BLaER1 treated with 17β-estradiol and CSF1 and Interleukin-3, amounts not matched to agents 10 nM and 100 nM (cell line): ENCODE measurements at regions not wholly inside any gene's neighbourhood (a gene's known extent, or its start where the extent isn't known, plus 50 kb on each side); places are given as distances from the start of the nearest gene placed in this dataset.

Experiments used
- H3K27ac ChIP-seq, 11 experiments: shearing (Covaris generic); formaldehyde crosslinking; 2 replicates each; pipeline ENCODE4 v1.8.1; 2022
- H3K27me3 ChIP-seq, 11 experiments: shearing (Covaris generic); formaldehyde crosslinking; 2 replicates each; pipeline ENCODE4 v1.8.1; 2022
- H3K36me3 ChIP-seq, 11 experiments: shearing (Covaris generic); formaldehyde crosslinking; 2 replicates each; pipeline ENCODE4 v1.8.1; 2022
- H3K4me1 ChIP-seq, 10 experiments: shearing (Covaris generic); formaldehyde crosslinking; 2 replicates each; pipeline ENCODE4 v1.8.1; 2022
- H3K4me2 ChIP-seq, 11 experiments: shearing (Covaris generic); formaldehyde crosslinking; 2 replicates each; pipeline ENCODE4 v1.8.1; 2022
- H3K4me3 ChIP-seq, 10 experiments: shearing (Covaris generic); formaldehyde crosslinking; 2 replicates each; pipeline ENCODE4 v1.8.1; 2022
- H3K9ac ChIP-seq, 11 experiments: shearing (Covaris generic); formaldehyde crosslinking; 2 replicates each; pipeline ENCODE4 v1.8.1; 2022
- H3K9me3 ChIP-seq, 11 experiments: shearing (Covaris generic); formaldehyde crosslinking; replicated peaks in 1 of 11; 2 replicates each; pipeline ENCODE4 v1.8.1; 2022
- H4K20me1 ChIP-seq, 11 experiments: shearing (Covaris generic); formaldehyde crosslinking; 2 replicates each; pipeline ENCODE4 v1.8.1; 2022
- Cebpa-rat ChIP-seq, 11 experiments: shearing (Covaris generic); IDR thresholded peaks; 2 replicates each; pipeline ENCODE4 v1.8.1; 2022

DNA sequence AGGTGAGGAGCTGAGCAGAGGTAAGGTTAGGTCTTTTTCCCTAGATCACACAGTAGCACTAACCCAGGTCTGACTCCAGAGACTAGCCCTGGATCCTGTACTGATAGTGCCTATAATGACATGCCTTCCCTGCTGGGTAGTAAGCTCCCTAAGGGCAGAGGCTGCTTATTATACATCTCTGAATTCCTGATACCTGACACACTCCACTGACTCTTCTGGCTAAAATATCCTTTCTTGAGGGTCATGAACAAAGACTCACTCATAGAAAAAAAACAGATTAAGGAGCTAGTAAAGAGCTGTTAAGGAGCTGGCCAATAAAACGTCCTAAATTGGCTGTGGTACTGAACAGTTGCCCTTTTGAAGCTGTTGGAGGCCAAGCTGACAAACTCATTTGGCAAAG is 149.0 kb upstream of the ITGA1 start:
- H3K27me3 ChIP-seq = no peaks in the 10 kb centered on the region
- no peak overlapping the region for H3K27ac ChIP-seq
- no peaks in the 10 kb centered on the region for H3K4me1 ChIP-seq
- no peak for TF ChIP-seq Cebpa-rat (IDR thresholded peaks at IDR 0.05)
- H3K36me3 ChIP-seq = no peaks in the 10 kb centered on the region
- no peak overlapping the region for H3K4me2 ChIP-seq
- H4K20me1 ChIP-seq = no peaks in the 10 kb centered on the region
- peaks cover 0 to 14% (median 9%) of the 10 kb centered on the region in 11 experiments; a peak in 17 of 22 replicates for H3K9me3 ChIP-seq
- no peak overlapping the region for H3K9ac ChIP-seq
- no peak overlapping the region for H3K4me3 ChIP-seq

DNA sequence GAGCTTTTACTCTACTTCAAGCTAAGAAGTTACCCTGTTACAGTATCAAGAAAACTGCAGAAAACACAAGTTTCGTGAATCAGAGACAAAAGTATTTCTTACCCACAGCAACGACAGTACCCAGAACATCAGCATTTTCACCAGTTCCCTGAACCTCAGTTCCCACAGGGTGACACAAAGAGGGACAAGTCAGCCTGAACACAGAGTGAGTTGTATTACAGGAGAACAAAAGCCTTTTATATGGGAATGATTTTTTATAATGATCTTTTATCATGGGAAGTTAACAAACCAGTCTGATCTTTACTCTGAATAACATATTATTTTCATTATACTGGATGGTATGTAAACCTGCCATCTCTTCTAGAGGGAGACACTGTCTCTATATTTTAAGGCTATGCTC is 139.0 kb upstream of the ITGA1 start:
- Histone ChIP-seq H3K9me3 (peaks cover 14 to 24% (median 22%) of the 10 kb centered on the region in 11 experiments), H3K4me1 (no peaks in the 10 kb centered on the region), H3K27me3 (no peaks in the 10 kb centered on the region), H3K36me3 (no peaks in the 10 kb centered on the region), H4K20me1 (no peaks in the 10 kb centered on the region), H3K4me3 (no peak overlapping the region), H3K27ac (no peak overlapping the region), H3K9ac (no peak overlapping the region), H3K4me2 (no peak overlapping the region)
- no peak for TF ChIP-seq Cebpa-rat (IDR thresholded peaks at IDR 0.05)

DNA sequence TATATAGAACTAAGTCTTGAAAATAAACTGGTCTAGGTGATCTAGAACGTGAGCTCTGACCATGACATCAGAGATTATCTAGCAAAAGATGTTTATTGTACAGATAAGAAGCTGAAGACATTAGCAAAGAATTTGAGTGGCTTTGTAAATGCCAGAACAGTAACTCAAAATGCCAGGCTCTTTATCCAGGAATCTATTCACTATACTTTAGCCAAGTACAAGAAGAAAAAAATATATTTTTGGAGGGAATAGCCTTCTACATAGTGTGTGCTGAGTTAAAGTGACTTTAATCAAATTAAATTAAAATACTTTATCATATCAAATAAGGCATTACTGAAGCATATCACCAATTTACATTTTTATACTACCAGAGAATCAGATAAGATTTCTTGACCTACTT is 132.6 kb upstream of the ITGA1 start:
- H3K27ac ChIP-seq = no peak overlapping the region
- TF ChIP-seq Cebpa-rat (IDR thresholded peaks at IDR 0.05) = no peak

DNA sequence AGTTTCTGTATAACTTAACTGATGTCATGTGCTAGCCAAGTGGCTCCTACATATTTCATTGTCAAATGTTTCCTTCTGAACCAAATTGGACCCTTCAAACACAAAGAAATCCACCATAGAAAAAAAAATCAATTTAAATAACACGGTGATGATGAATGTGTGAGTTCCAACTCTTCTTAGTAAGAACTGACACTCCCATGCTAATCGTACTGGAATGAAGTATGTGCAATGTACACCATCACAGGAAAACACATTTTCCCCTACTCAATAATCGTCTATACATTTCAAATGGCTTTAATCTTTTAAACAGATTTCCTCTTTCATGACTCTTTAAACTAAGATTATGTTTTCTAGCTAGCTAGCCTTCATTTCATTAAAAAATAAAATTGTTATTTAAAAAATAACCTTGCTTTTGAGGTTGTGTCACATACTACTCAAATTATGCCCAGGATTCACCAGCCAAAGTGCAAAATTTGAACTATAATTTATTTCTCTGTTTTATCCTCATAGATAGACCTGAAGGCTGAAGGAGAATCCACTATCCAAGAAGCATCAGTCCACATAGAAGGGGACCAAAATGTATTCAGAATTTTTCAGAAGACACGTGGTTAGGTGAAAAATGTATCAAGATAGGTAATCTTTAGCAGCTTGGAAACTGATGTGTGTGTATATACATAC is 131.0 kb upstream of the ITGA1 start:
- H3K4me2 ChIP-seq = peak overlapping the region in 2 of 11 experiments; percentile 42 to 50; a peak in 2 of 22 replicates
- no peaks in the 10 kb centered on the region for H3K27me3 ChIP-seq
- no peak for TF ChIP-seq Cebpa-rat (IDR thresholded peaks at IDR 0.05)
- H3K27ac ChIP-seq = no peak overlapping the region
- no peaks in the 10 kb centered on the region for H3K4me1 ChIP-seq
- no peaks in the 10 kb centered on the region for H4K20me1 ChIP-seq
- no peak overlapping the region for H3K9ac ChIP-seq
- H3K4me3 ChIP-seq = no peak overlapping the region
- no peaks in the 10 kb centered on the region for H3K9me3 ChIP-seq
- no peaks in the 10 kb centered on the region for H3K36me3 ChIP-seq

More for the DNA sequence above, 132.6 kb upstream of the ITGA1 start:
- Histone ChIP-seq H4K20me1 (no peaks in the 10 kb centered on the region), H3K4me3 (no peak overlapping the region), H3K27me3 (no peaks in the 10 kb centered on the region), H3K9ac (no peak overlapping the region), H3K4me2 (no peak overlapping the region), H3K4me1 (no peaks in the 10 kb centered on the region), H3K9me3 (no peaks in the 10 kb centered on the region), H3K36me3 (no peaks in the 10 kb centered on the region)

DNA sequence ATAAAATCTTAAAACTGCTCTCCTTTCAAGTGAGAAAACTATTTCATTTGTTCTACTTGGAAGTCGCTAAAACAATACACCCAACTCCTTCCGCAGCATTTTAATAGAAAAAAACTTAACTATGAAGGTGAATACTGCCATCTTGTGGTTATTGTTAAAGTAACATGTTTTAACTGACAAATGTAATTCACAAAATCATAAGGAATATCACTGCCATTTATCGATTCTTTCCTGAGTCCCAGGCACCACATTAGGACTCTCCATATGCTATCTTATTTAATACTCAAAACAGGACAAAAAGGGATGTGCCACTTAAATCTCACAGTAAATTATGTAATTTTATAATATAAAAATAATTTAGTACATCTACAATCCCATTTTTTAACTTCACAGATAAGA is 130.5 kb upstream of the ITGA1 start:
- no peaks in the 10 kb centered on the region for H3K4me1 ChIP-seq
- H3K36me3 ChIP-seq = no peaks in the 10 kb centered on the region
- H3K9me3 ChIP-seq = no peaks in the 10 kb centered on the region
- no peaks in the 10 kb centered on the region for H3K27me3 ChIP-seq
- no peaks in the 10 kb centered on the region for H4K20me1 ChIP-seq
- H3K4me2 ChIP-seq = peak overlapping the region in 2 of 11 experiments; percentile 42 to 50; a peak in 2 of 22 replicates
- no peak overlapping the region for H3K27ac ChIP-seq
- H3K4me3 ChIP-seq = no peak overlapping the region
- TF ChIP-seq Cebpa-rat (IDR thresholded peaks at IDR 0.05) = no peak
- no peak overlapping the region for H3K9ac ChIP-seq

DNA sequence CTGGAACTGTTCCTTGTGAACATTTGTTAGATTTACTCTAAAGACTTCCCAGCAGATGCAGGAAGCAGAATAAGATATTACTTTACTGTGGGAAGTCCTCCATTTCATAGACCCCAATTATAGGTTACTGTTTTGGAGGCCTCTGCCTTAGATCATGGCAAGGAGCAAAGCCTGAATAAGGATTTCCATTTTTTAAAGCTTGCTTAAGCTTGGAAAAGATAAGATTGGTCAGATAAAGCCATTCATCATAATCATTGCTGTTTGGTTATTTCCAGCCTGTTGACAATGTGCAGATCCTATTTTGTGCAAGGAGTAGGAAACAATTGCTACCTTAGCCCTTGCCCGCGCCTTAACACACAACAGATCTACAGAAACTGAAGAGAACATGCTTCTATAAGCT is 129.5 kb upstream of the ITGA1 start:
- Histone ChIP-seq H3K9ac (no peak overlapping the region), H4K20me1 (no peaks in the 10 kb centered on the region), H3K4me2 (no peak overlapping the region), H3K27ac (no peak overlapping the region), H3K4me3 (no peak overlapping the region), H3K4me1 (no peaks in the 10 kb centered on the region), H3K9me3 (no peaks in the 10 kb centered on the region), H3K27me3 (no peaks in the 10 kb centered on the region), H3K36me3 (no peaks in the 10 kb centered on the region)
- no peak for TF ChIP-seq Cebpa-rat (IDR thresholded peaks at IDR 0.05)

DNA sequence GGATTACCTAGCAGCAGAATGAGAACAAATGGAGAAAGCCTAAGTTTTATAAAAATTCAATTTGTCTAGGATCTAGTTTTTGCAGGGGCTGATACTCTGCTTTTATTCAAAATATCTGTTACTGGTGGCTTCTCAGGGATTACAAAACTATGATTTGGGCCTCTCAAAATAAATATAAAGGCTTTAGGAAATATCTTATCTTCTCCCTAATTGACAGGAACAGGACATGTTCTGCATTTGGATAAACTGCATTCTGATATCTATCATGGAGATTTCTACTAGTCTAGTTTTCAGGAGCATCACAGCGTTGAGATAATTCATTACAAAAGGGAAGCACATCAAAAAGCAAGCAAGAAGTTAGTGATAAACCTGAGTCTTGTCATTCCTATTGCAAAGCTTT is 127.1 kb upstream of the ITGA1 start:
- Histone ChIP-seq H3K36me3 (no peaks in the 10 kb centered on the region), H3K27me3 (no peaks in the 10 kb centered on the region), H3K4me1 (no peaks in the 10 kb centered on the region), H4K20me1 (no peaks in the 10 kb centered on the region; a peak in 1 of 22 replicates), H3K9ac (no peak overlapping the region), H3K27ac (no peak overlapping the region), H3K9me3 (no peaks in the 10 kb centered on the region), H3K4me2 (no peak overlapping the region), H3K4me3 (no peak overlapping the region)
- TF ChIP-seq Cebpa-rat (IDR thresholded peaks at IDR 0.05) = no peak

DNA sequence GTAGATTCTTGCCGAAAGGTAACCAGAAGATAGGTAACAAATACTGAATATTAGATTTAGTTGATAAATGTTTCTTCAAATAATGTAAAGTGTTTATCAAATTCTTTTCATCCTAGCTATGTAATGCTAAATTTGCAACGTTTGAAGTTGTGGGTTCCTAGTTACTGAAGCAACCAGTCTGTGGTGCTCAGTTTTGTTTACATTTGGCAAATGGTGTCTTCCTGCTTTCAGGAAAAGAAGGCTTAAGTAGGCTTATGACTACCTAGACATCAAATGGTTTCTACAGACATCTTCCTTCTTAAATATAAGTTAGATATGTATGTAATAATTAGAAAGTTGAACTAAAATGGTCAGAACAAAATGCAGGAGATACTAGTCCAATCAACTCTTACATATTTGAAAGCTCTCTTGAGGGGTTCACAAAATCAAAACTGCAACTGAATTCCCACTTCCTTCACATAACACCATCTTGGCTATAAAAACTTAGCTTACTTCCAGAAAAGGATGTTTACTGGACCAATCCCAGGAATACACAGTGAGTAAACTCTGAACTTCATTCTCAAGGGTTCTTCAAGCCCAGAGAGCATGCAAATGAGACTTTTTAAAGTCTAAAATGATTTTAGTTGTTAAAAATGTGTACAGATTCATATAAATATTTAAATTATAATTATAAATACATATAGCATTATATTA is 125.7 kb upstream of the ITGA1 start:
- TF ChIP-seq Cebpa-rat (IDR thresholded peaks at IDR 0.05) = no peak
- Histone ChIP-seq H3K4me3 (no peak overlapping the region), H3K9me3 (no peaks in the 10 kb centered on the region), H3K36me3 (no peaks in the 10 kb centered on the region), H3K4me1 (no peaks in the 10 kb centered on the region), H3K4me2 (no peak overlapping the region), H3K9ac (no peak overlapping the region), H3K27me3 (no peaks in the 10 kb centered on the region), H3K27ac (no peak overlapping the region), H4K20me1 (no peaks in the 10 kb centered on the region; a peak in 1 of 22 replicates)

DNA sequence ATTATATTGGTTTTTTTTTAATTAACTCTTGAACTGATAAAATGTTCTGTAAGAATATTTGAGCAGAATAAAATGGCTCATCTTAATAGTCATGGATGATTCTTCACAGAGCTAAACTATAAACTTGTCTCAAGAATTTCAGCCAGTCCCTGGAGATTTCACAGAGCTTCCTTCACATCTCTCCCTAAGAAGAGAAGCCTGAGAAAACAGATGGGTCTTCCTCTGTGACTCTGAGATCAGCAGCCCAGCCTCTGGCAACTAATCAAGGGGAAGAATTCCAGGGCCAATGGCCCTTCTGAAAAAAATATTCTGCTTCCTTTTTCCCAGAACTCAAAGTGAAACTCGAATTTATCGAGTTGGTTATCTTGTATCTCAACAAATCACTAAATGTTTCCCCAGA is 122.2 kb upstream of the ITGA1 start:
- Histone ChIP-seq H3K9me3 (no peaks in the 10 kb centered on the region), H3K27ac (no peak overlapping the region), H3K4me2 (no peak overlapping the region), H3K27me3 (no peaks in the 10 kb centered on the region), H3K4me3 (no peak overlapping the region), H3K36me3 (no peaks in the 10 kb centered on the region), H4K20me1 (no peaks in the 10 kb centered on the region; a peak in 1 of 22 replicates), H3K9ac (no peak overlapping the region), H3K4me1 (peaks cover 0 to 7% (median 0%) of the 10 kb centered on the region in 10 experiments; a peak in 1 of 20 replicates)
- no peak for TF ChIP-seq Cebpa-rat (IDR thresholded peaks at IDR 0.05)

DNA sequence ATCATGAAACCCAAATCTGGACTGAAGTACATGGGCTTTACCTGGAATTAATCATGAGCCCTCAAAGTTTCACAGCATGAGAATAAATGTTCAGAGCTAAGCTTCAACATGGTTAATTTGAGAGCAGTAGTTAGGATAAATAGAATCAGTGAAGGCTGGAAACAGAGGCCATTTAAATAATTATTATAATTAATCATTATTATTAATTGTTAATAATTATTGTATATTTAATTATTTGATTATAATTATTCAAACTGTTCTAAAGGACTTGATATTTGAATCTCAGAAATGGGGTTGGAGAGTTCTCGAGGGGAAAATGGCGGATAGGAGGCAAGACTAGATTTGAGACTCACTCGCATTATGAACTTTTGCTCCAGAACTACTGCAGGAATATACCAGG is 119.6 kb upstream of the ITGA1 start:
- Histone ChIP-seq H4K20me1 (no peaks in the 10 kb centered on the region; a peak in 1 of 22 replicates), H3K4me2 (no peak overlapping the region), H3K36me3 (no peaks in the 10 kb centered on the region), H3K4me3 (no peak overlapping the region), H3K27me3 (no peaks in the 10 kb centered on the region), H3K9me3 (no peaks in the 10 kb centered on the region), H3K27ac (no peak overlapping the region), H3K4me1 (peaks cover 0 to 7% (median 0%) of the 10 kb centered on the region in 10 experiments; a peak in 1 of 20 replicates), H3K9ac (no peak overlapping the region)
- no peak for TF ChIP-seq Cebpa-rat (IDR thresholded peaks at IDR 0.05)
